Fibroblast of villous mesenchyme (primary cell): ENCODE measurements at regions not wholly inside any gene's neighbourhood (a gene's known extent, or its start where the extent isn't known, plus 50 kb on each side); places are given as distances from the start of the nearest gene placed in this dataset.

Experiments used
- DNase-seq: peaks from one replicate; pipeline ENCODE4 v3.0.0-alpha.2; 2010; ENCODE audit warnings: low read depth
- H3K4me3 ChIP-seq: 2 replicates; pipeline ENCODE4 v1.5.1; 2011; ENCODE audit warnings: low read depth, mild to moderate bottlenecking, low read length
- CTCF ChIP-seq: IDR thresholded peaks from 2 replicates; pipeline ENCODE4 v1.5.1; 2012; ENCODE audit warnings: low read depth, mild to moderate bottlenecking, low read length; ENCODE audit not compliant: insufficient read depth

GRCh38 chrX:6885396-6885795 is 262.1 kb upstream of the STS start:
- no peak for DNase-seq
- no peak for TF ChIP-seq CTCF
- H3K4me3 ChIP-seq: no peak overlapping the region

GRCh38 chrX:6861456-6861855 is 286.1 kb upstream of the STS start:
- TF ChIP-seq CTCF: no peak
- no peak overlapping the region for H3K4me3 ChIP-seq

GRCh38 chrX:6857749-6858148 is 289.8 kb upstream of the STS start:
- no peak for DNase-seq
- TF ChIP-seq CTCF: no peak

More at GRCh38 chrX:6861456-6861855, 286.1 kb upstream of the STS start:
- DNase-seq: no peak

GRCh38 chrX:6856471-6856870 is 291.0 kb upstream of the STS start:
- no peak overlapping the region for H3K4me3 ChIP-seq
- TF ChIP-seq CTCF: no peak
- no peak for DNase-seq

More at GRCh38 chrX:6857749-6858148, 289.8 kb upstream of the STS start:
- H3K4me3 ChIP-seq: no peak overlapping the region

GRCh38 chrX:6852869-6853268 is 294.6 kb upstream of the STS start:
- DNase-seq: no peak
- TF ChIP-seq CTCF: no peak
- H3K4me3 ChIP-seq: no peak overlapping the region

GRCh38 chrX:6852121-6852520 is 295.4 kb upstream of the STS start:
- no peak for TF ChIP-seq CTCF
- no peak overlapping the region for H3K4me3 ChIP-seq
- no peak for DNase-seq

GRCh38 chrX:6851140-6851539 is 296.4 kb upstream of the STS start:
- no peak for TF ChIP-seq CTCF
- H3K4me3 ChIP-seq: no peak overlapping the region
- DNase-seq: no peak
